Natural killer cell (primary cell): ENCODE measurements at regions not wholly inside any gene's neighbourhood (a gene's known extent, or its start where the extent isn't known, plus 50 kb on each side); places are given as distances from the start of the nearest gene placed in this dataset.

Source experiments
- ATAC-seq, 3 donors: fragments of 150-1000 bp in 2 of 3; fragments of 200-7000 bp in 1 of 3; cut with Tn5 transposase; 1 replicate in 1 of 3; 2 replicates in 2 of 3; pipeline ENCODE4 v1.10.0; 2021; ENCODE audit warnings: mild to moderate bottlenecking in 2 of 3, moderate library complexity in 2 of 3
- DNase-seq, 2 donors: peaks; one replicate each; pipeline versions ENCODE4 v3.0.0 to v3.0.0-alpha.2; 2013 to 2021; ENCODE audit warnings: mixed read lengths in 1 of 2
- H3K27ac ChIP-seq: one replicate; pipeline ENCODE4 v1.5.1; 2013; ENCODE audit warnings: mild to moderate bottlenecking, low read length
- H3K27me3 ChIP-seq: one replicate; pipeline ENCODE4 v1.6.1; 2013; ENCODE audit warnings: low read length; ENCODE audit not compliant: control insufficient read depth, insufficient read depth
- H3K36me3 ChIP-seq: one replicate; pipeline ENCODE4 v1.6.1; 2013; ENCODE audit warnings: low read length; ENCODE audit not compliant: control insufficient read depth, insufficient read depth
- H3K4me1 ChIP-seq: one replicate; pipeline ENCODE4 v1.6.1; 2013; ENCODE audit warnings: low read length; ENCODE audit not compliant: control insufficient read depth, insufficient read depth
- H3K4me3 ChIP-seq: one replicate; pipeline ENCODE4 v1.5.1; 2013; ENCODE audit warnings: low read length
- H3K9me3 ChIP-seq: one replicate; pipeline ENCODE4 v1.6.1; 2013; ENCODE audit warnings: low read length; ENCODE audit not compliant: control insufficient read depth, insufficient read depth
- H3K27ac Mint-ChIP-seq, 2 donors: one replicate each; pipeline ENCODE4 v1.8.0; 2022; ENCODE audit warnings: mild to moderate bottlenecking in 2 of 2, mixed read lengths in 2 of 2, moderate library complexity in 1 of 2
- H3K27me3 Mint-ChIP-seq, 2 donors: one replicate each; pipeline ENCODE4 v1.8.0; 2022; ENCODE audit warnings: low read depth in 2 of 2, mixed read lengths in 2 of 2
- H3K36me3 Mint-ChIP-seq: one replicate; pipeline ENCODE4 v1.8.0; 2022; ENCODE audit warnings: mixed read lengths
- H3K4me1 Mint-ChIP-seq, 2 donors: one replicate each; pipeline ENCODE4 v1.8.0; 2022; ENCODE audit warnings: mixed read lengths in 2 of 2
- H3K4me3 Mint-ChIP-seq: one replicate; pipeline ENCODE4 v1.8.0; 2022; ENCODE audit warnings: mild to moderate bottlenecking, moderate library complexity, mixed read lengths
- H3K9me3 Mint-ChIP-seq, 2 donors: one replicate each; pipeline ENCODE4 v1.8.0; 2022; ENCODE audit warnings: mixed read lengths in 2 of 2
- CTCF ChIP-seq: fragments of 200-600 bp; IDR thresholded peaks from one replicate; pipeline ENCODE4 v1.8.0; 2022; ENCODE audit warnings: antibody characterized with exemption
- WGBS: methylation state at CpG from one replicate; pipeline ENCODE4 v1.1.7; 2013; ENCODE audit warnings: missing lambda C conversion rate; ENCODE audit not compliant: insufficient coverage; 5-methylcytosine and 5-hydroxymethylcytosine counted together
- intact Hi-C: fragments of 100-400 bp; cut with micrococcal nuclease; formaldehyde crosslinking; loops from one replicate; pipeline ENCODE4 v1.14.2; 2022

DNA sequence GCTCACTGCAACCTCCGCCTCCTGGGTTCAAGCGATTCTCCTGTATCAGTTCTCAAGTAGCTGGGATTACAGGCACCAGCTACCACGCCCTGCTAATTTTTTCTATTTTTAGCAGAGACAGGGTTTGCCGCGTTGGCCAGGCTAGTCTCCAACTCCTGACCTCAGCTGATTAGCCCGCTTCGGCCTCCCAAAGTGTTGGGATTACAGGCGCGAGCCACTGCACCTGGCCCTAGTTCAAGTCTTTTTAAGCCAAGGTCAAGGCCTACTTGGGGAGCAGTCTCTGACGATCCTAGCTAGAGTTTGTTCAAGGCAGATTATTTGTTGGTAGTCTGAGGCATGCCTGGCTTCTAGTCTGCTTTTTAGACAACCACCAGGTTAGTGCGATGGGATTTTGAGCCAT, 709.5 kb upstream of the COBL start:
- Histone ChIP-seq H3K27ac (no peak overlapping the region), H3K4me1 (no peaks in the 10 kb centered on the region), H3K9me3 (peaks cover 7% of the 10 kb centered on the region), H3K27me3 (no peaks in the 10 kb centered on the region), H3K4me3 (no peak overlapping the region), H3K36me3 (no peaks in the 10 kb centered on the region)
- no peak for TF ChIP-seq CTCF
- H3K36me3 Mint-ChIP-seq: no peaks in the 10 kb centered on the region
- H3K27me3 Mint-ChIP-seq: no peaks in the 10 kb centered on the region
- H3K9me3 Mint-ChIP-seq: peaks cover 10 to 15% of the 10 kb centered on the region in 2 donors
- no peak overlapping the region for H3K4me3 Mint-ChIP-seq
- ATAC-seq: no peak
- no peaks in the 10 kb centered on the region for H3K4me1 Mint-ChIP-seq
- H3K27ac Mint-ChIP-seq: no peak overlapping the region
- 87% methylated on average over 11 of the region's 11 CpGs for WGBS
- intact Hi-C loops: no loop called here
- no peak for DNase-seq

DNA sequence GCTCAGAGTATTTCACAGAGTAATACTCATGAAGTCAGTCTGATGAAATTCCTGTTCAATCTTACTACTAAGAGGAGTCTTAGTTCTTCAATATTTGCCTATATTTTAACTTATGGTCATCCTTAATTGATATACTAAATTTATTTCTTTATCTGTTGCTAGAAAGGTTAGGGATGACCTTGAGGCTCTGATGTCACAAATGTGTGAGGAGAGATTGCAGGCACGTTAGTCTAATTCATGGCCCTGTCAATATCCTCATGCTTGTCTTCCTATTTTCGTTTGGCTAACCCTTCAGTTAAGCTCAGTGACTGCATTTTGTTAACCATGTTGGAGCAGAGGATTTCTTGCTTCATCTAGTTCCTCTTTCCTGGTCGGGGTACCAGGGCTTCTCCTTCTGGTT, 704.7 kb upstream of the COBL start:
- H3K36me3 ChIP-seq: no peaks in the 10 kb centered on the region
- intact Hi-C loops: no loop called here
- DNase-seq (no peak), ATAC-seq (no peak)
- Mint-ChIP-seq H3K27me3 (no peaks in the 10 kb centered on the region), H3K9me3 (peaks cover 4 to 17% of the 10 kb centered on the region in 2 donors), H3K4me3 (no peak overlapping the region), H3K27ac (no peak overlapping the region), H3K36me3 (no peaks in the 10 kb centered on the region), H3K4me1 (no peaks in the 10 kb centered on the region)
- TF ChIP-seq CTCF: no peak
- H3K4me1 ChIP-seq: no peaks in the 10 kb centered on the region
- peaks cover 5% of the 10 kb centered on the region for H3K9me3 ChIP-seq
- H3K27ac ChIP-seq: no peak overlapping the region
- 16% methylated on average over 3 of the region's 3 CpGs for WGBS
- no peak overlapping the region for H3K4me3 ChIP-seq
- no peaks in the 10 kb centered on the region for H3K27me3 ChIP-seq

GRCh38 chr7:52018680-52019054, 702.1 kb upstream of the COBL start:
- TF ChIP-seq CTCF: no peak
- peaks cover 5% of the 10 kb centered on the region for H3K9me3 ChIP-seq
- no peaks in the 10 kb centered on the region for H3K27me3 ChIP-seq
- no peak overlapping the region for H3K27ac Mint-ChIP-seq
- peaks cover 6 to 20% of the 10 kb centered on the region in 2 donors for H3K9me3 Mint-ChIP-seq
- no peak overlapping the region for H3K27ac ChIP-seq
- H3K36me3 Mint-ChIP-seq: no peaks in the 10 kb centered on the region
- H3K4me1 ChIP-seq: no peaks in the 10 kb centered on the region
- intact Hi-C loops: no loop called here
- H3K4me3 Mint-ChIP-seq: no peak overlapping the region
- DNase-seq (no peak), ATAC-seq (no peak)
- WGBS: 94% methylated on average over 3 of the region's 3 CpGs
- no peaks in the 10 kb centered on the region for H3K36me3 ChIP-seq
- no peaks in the 10 kb centered on the region for H3K27me3 Mint-ChIP-seq
- no peaks in the 10 kb centered on the region for H3K4me1 Mint-ChIP-seq
- H3K4me3 ChIP-seq: no peak overlapping the region

- Mint-ChIP-seq H3K36me3 (no peaks in the 10 kb centered on the region), H3K27ac (no peak overlapping the region), H3K9me3 (peaks cover 6 to 18% of the 10 kb centered on the region in 2 donors), H3K4me3 (no peak overlapping the region), H3K4me1 (no peaks in the 10 kb centered on the region), H3K27me3 (no peaks in the 10 kb centered on the region)
- TF ChIP-seq CTCF: no peak
- Histone ChIP-seq H3K4me3 (no peak overlapping the region), H3K36me3 (no peaks in the 10 kb centered on the region), H3K27ac (no peak overlapping the region), H3K9me3 (peaks cover 5% of the 10 kb centered on the region), H3K4me1 (no peaks in the 10 kb centered on the region), H3K27me3 (no peaks in the 10 kb centered on the region)
- 38% methylated on average over 7 of the region's 8 CpGs for WGBS
- no peak for DNase-seq
- ATAC-seq: no peak
- intact Hi-C loops: no loop called here
Measured at GRCh38 chr7:52017802-52018679, 701.4 kb upstream of the COBL start.
